HCT116 (cell line): ENCODE measurements at regions not wholly inside any gene's neighbourhood (a gene's known extent, or its start where the extent isn't known, plus 50 kb on each side); places are given as distances from the start of the nearest gene placed in this dataset.

Experiments used
- ATAC-seq: fragments of 200-7000 bp; cut with Tn5 transposase; 2 replicates; pipeline ENCODE4 v1.9.1; 2020; ENCODE audit warnings: mild to moderate bottlenecking, moderate library complexity
- BruUV-seq: library from RNA; stranded (reverse); fragments of 400-500 nt; replicated peaks from 2 replicates; lab custom pipeline; 2021; lab: Mats Ljungman, UMichigan
- CTCF ChIA-PET: fragments of 300-600 bp; sonication (Branson Sonifier 250); formaldehyde crosslinking; loops from one replicate; lab custom pipeline; 2021; ENCODE audit warnings: antibody characterized with exemption; lab: Charles Lee
- POLR2A ChIA-PET: fragments of 300-600, 350-600 bp; sonication (Branson Sonifier 250); formaldehyde crosslinking; loops from one replicate; lab custom pipeline; 2021; ENCODE audit warnings: antibody characterized with exemption; lab: Charles Lee
- RAD21 ChIA-PET, 2 experiments: fragments of 300-600 bp; sonication (Branson Sonifier 250); formaldehyde crosslinking; loops; one replicate each; lab custom pipeline; 2023; ENCODE audit warnings: low total read pairs in 2 of 2; ENCODE audit not compliant: uncharacterized antibody in 2 of 2, unreplicated experiment in 2 of 2, low non-redundant PET in 1 of 2; lab: Charles Lee
- DNase-seq: peaks from one replicate; pipeline ENCODE4 v3.0.0-alpha.2; 2010; ENCODE audit warnings: low read depth, low spot score
- H2AFZ ChIP-seq: fragments of 200-600 bp; shearing (Covaris generic), sonication (generic); 2 replicates; pipeline ENCODE4 v1.6.1; 2017; ENCODE audit warnings: low read depth, mixed run types, mixed read lengths, antibody characterized with exemption, low read length; ENCODE audit not compliant: poor library complexity, severe bottlenecking
- H3K27ac ChIP-seq: 2 replicates; pipeline ENCODE4 v1.5.1; 2012; ENCODE audit warnings: low read depth, low read length
- H3K27me3 ChIP-seq: fragments of 200-600 bp; sonication (generic); 2 replicates; pipeline ENCODE4 v1.6.1; 2016; ENCODE audit warnings: mixed run types, low read length, mixed read lengths; ENCODE audit not compliant: insufficient read depth
- H3K36me3 ChIP-seq, 2 experiments: fragments of 200-500 bp in 1 of 2; fragments of 200-600 bp in 1 of 2; sonication (Bioruptor generic) in 1 of 2; sonication (generic) in 1 of 2; 2 replicates each; pipeline versions ENCODE4 v1.5.1 to v1.6.1; 2014 to 2016; ENCODE audit warnings: low read length in 2 of 2, inconsistent platforms in 1 of 2, mixed read lengths in 1 of 2, mixed run types in 1 of 2; ENCODE audit not compliant: insufficient read depth in 2 of 2, control insufficient read depth in 1 of 2
- H3K4me1 ChIP-seq, 2 experiments: fragments of 200-600 bp in 1 of 2; sonication (generic) in 1 of 2; 2 replicates each; pipeline versions ENCODE4 v1.5.1 to v1.6.1; 2012 to 2017; ENCODE audit warnings: low read length in 2 of 2, inconsistent platforms in 1 of 2, mild to moderate bottlenecking in 1 of 2, mixed read lengths in 1 of 2, mixed run types in 1 of 2, moderate library complexity in 1 of 2; ENCODE audit not compliant: insufficient read depth in 2 of 2, control insufficient read depth in 1 of 2
- H3K4me2 ChIP-seq: fragments of 200-600 bp; sonication (generic); 2 replicates; pipeline ENCODE4 v1.6.1; 2017; ENCODE audit warnings: mixed run types, low read length, mixed read lengths
- H3K4me3 ChIP-seq, 2 experiments: fragments of 200-600 bp in 1 of 2; sonication (generic) in 1 of 2; replicated peaks in 1 of 2; 2 replicates each; pipeline ENCODE4 v1.5.1; 2011 to 2016; ENCODE audit warnings: low read length in 2 of 2, control low read depth in 1 of 2, low read depth in 1 of 2, mild to moderate bottlenecking in 1 of 2, mixed read lengths in 1 of 2, mixed run types in 1 of 2
- H3K79me2 ChIP-seq: fragments of 200-600 bp; sonication (generic); 2 replicates; pipeline ENCODE4 v1.6.1; 2017; ENCODE audit warnings: mild to moderate bottlenecking, mixed run types, low read length, moderate library complexity, mixed read lengths; ENCODE audit not compliant: insufficient read depth
- H3K9ac ChIP-seq: fragments of 200-600 bp; sonication (generic); 2 replicates; pipeline ENCODE4 v1.6.1; 2016; ENCODE audit warnings: low read length, mixed read lengths
- H3K9me2 ChIP-seq: fragments of 200-600 bp; sonication (generic), shearing (Covaris generic); 2 replicates; pipeline ENCODE4 v1.6.1; 2017; ENCODE audit warnings: mixed run types, mild to moderate bottlenecking, moderate library complexity; ENCODE audit not compliant: insufficient read depth
- H3K9me3 ChIP-seq, 2 experiments: fragments of 200-500 bp in 1 of 2; fragments of 200-600 bp in 1 of 2; sonication (Bioruptor generic) in 1 of 2; sonication (generic) in 1 of 2; 2 replicates each; pipeline ENCODE4 v1.6.1; 2014 to 2017; ENCODE audit warnings: low read length in 2 of 2, mixed read lengths in 2 of 2, inconsistent platforms in 1 of 2, low read depth in 1 of 2, mild to moderate bottlenecking in 1 of 2, mixed run types in 1 of 2, moderate library complexity in 1 of 2; ENCODE audit not compliant: control insufficient read depth in 1 of 2, insufficient read depth in 1 of 2
- H4K20me1 ChIP-seq: fragments of 200-600 bp; sonication (generic), shearing (Covaris generic); 2 replicates; pipeline ENCODE4 v1.6.1; 2017; ENCODE audit warnings: mixed run types, mild to moderate bottlenecking, moderate library complexity; ENCODE audit not compliant: insufficient read depth
- EZH2 ChIP-seq: fragments of 200-600 bp; sonication (generic); IDR thresholded peaks from 2 replicates; pipeline ENCODE4 v1.6.1; 2017; ENCODE audit warnings: antibody characterized with exemption, mixed run types
- EZH2phosphoT487 ChIP-seq: fragments of 200-600 bp; IDR thresholded peaks from 2 replicates; pipeline ENCODE4 v1.6.1; 2018; ENCODE audit warnings: antibody characterized with exemption, borderline replicate concordance
- FOSL1 ChIP-seq: IDR thresholded peaks from 2 replicates; pipeline ENCODE4 v1.6.1; 2012; ENCODE audit warnings: low read depth
- ZFX ChIP-seq: fragments of 450-650 bp; IDR thresholded peaks from 2 replicates; pipeline ENCODE4 v1.6.1; 2017
- intact Hi-C: fragments of 100-400 bp; cut with micrococcal nuclease; formaldehyde crosslinking; loops from 2 replicates; pipeline ENCODE4 v1.10.0; 2022

DNA sequence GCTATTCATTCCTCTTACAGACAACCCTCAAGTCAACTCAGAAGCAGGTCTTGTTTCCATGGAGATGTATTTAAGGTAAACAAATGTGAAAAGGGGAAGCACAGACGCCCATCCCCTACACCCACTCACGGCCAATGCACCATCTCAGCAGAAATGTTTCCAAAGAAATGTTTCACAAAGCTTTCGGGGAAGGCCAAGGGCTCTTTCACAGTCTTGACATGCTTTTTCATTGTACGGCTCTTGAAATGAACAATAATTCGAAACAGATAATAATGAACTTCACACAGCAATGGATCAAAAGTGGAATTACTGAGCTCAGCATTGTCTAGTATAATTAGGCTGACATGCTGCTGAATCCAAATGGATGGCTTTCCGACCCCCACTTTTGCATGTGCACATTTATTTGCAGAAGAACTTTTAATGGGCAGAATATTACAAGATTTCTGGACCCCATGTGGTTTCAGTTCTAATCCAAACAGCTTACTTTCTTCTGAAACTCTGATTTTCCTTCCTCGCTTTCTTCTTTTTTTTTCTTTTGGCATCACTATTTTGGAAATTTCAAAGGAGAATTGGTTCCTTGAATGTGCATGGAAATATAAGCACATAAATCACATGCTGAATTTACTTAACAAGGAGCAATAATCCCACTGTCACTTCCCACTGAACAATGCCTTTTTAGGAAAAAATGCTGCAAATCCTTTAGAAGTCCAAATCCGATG, 160.9 kb downstream of the SMIM20 start:
- H3K9ac ChIP-seq = no peak overlapping the region
- H3K27me3 ChIP-seq = no peaks in the 10 kb centered on the region
- ChIA-PET RAD21 (no interaction called here), POLR2A (no interaction called here), CTCF (interaction anchor here (0.8 to 1.0 kb wide), 2 partner anchors 250 to 253 kb away, joined by 3 read pairs; no protein-coding TSS in a partner anchor)
- no peaks in the 10 kb centered on the region for H3K36me3 ChIP-seq
- no peak for ATAC-seq
- H3K9me3 ChIP-seq = no peaks in the 10 kb centered on the region
- TF ChIP-seq ZFX = no peak
- no peaks in the 10 kb centered on the region for H4K20me1 ChIP-seq
- H3K9me2 ChIP-seq = no peaks in the 10 kb centered on the region
- H3K79me2 ChIP-seq = no peaks in the 10 kb centered on the region
- no peak overlapping the region for H3K4me2 ChIP-seq
- peaks cover 0 to 18% of the 10 kb centered on the region in 2 experiments; a peak in 1 of 4 replicates for H3K4me1 ChIP-seq
- H3K4me3 ChIP-seq = no peak overlapping the region
- intact Hi-C loops = no loop called here
- no peak overlapping the region for H3K27ac ChIP-seq
- H2AFZ ChIP-seq = no peak overlapping the region
- BruUV-seq = no TSS peak
- no peak for DNase-seq

DNA sequence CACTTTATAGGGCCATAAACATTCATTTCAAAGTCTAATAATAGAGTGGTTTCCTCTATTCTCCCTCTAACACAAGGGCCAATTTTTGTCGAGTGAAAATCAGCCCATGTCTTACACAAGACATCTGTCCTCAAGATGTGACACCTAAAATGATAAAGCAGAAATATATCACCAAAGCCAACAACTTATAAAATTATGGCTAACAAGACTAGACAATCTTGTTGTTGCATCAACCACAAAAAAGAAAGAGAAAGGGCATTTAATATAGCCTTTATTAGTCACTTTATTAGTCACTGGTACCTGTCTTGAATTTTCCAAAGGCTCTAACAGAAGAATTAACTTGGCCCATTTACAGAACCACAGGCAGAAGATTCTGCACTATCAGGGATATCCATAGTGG, 161.6 kb downstream of the SMIM20 start:
- POLR2A ChIA-PET = no interaction called here
- H3K4me3 ChIP-seq = no peak overlapping the region
- no peaks in the 10 kb centered on the region for H3K36me3 ChIP-seq
- no peak overlapping the region for H2AFZ ChIP-seq
- no peaks in the 10 kb centered on the region for H3K79me2 ChIP-seq
- no TSS peak for BruUV-seq
- no peak for TF ChIP-seq EZH2
- 0 out of 2 replicates have a peak, but pooled peaks have one; percentile 20 for TF ChIP-seq FOSL1
- no peak for TF ChIP-seq EZH2phosphoT487
- TF ChIP-seq, all 23 proteins: peak for 1
- H3K9me3 ChIP-seq = no peaks in the 10 kb centered on the region
- RAD21 ChIA-PET = no interaction called here
- H3K9me2 ChIP-seq = no peaks in the 10 kb centered on the region
- H3K27ac ChIP-seq = no peak overlapping the region
- DNase-seq = no peak
- H3K27me3 ChIP-seq = no peaks in the 10 kb centered on the region
- H4K20me1 ChIP-seq = no peaks in the 10 kb centered on the region
- H3K4me1 ChIP-seq = peaks cover 0 to 18% of the 10 kb centered on the region in 2 experiments; a peak in 1 of 4 replicates
- H3K9ac ChIP-seq = no peak overlapping the region
- no peak for ATAC-seq
- intact Hi-C loops = no loop called here
- peak overlapping the region; percentile 20; the same call in 1 of the 2 replicates for H3K4me2 ChIP-seq
- CTCF ChIA-PET = interaction anchor here (1.0 kb wide), 1 partner anchor 249 kb away, joined by 3 read pairs; no protein-coding TSS in a partner anchor
